Activated naive CD8-positive, alpha-beta T cell treated with anti-CD3 and anti-CD28 coated beads for 36 hours (primary cell): ENCODE measurements at regions not wholly inside any gene's neighbourhood (a gene's known extent, or its start where the extent isn't known, plus 50 kb on each side); places are given as distances from the start of the nearest gene placed in this dataset.
A peak's percentile ranks its signal among the peaks of the same experiment; 100 is the strongest.
"Not testable (repeated sequence)": the region's sequence is repeated elsewhere in the genome, so short reads cannot be mapped to it uniquely, and the experiment has no call there.

Experiments used
- DNase-seq: peaks from one replicate; pipeline ENCODE4 v3.0.0; 2021
- H3K27ac Mint-ChIP-seq: one replicate; pipeline ENCODE4 v1.8.0; 2022; ENCODE audit warnings: mild to moderate bottlenecking, moderate library complexity, mixed read lengths
- H3K27me3 Mint-ChIP-seq: one replicate; pipeline ENCODE4 v1.8.0; 2022; ENCODE audit warnings: mild to moderate bottlenecking, mixed read lengths
- H3K36me3 Mint-ChIP-seq: one replicate; pipeline ENCODE4 v1.8.0; 2021; ENCODE audit warnings: mild to moderate bottlenecking, mixed read lengths
- H3K4me1 Mint-ChIP-seq: one replicate; pipeline ENCODE4 v1.8.0; 2021; ENCODE audit warnings: mixed read lengths
- H3K4me3 Mint-ChIP-seq: one replicate; pipeline ENCODE4 v1.8.0; 2022; ENCODE audit warnings: mild to moderate bottlenecking, moderate library complexity, mixed read lengths
- H3K9me3 Mint-ChIP-seq: one replicate; pipeline ENCODE4 v1.8.0; 2022; ENCODE audit warnings: mixed read lengths

GRCh38 chr17:77528516-77529327, 388.0 kb downstream of the SEC14L1 start:
- Mint-ChIP-seq H3K27me3 (peaks cover 26% of the 10 kb centered on the region), H3K36me3 (no peaks in the 10 kb centered on the region), H3K9me3 (no peaks in the 10 kb centered on the region)

GRCh38 chr17:77529328-77529650, 388.5 kb downstream of the SEC14L1 start:
- peak overlapping the region; percentile 68 for H3K4me3 Mint-ChIP-seq
- H3K27ac Mint-ChIP-seq = no peak overlapping the region
- H3K36me3 Mint-ChIP-seq = peaks cover 2% of the 10 kb centered on the region
- DNase-seq = no peak
- H3K27me3 Mint-ChIP-seq = peaks cover 26% of the 10 kb centered on the region
- H3K4me1 Mint-ChIP-seq = peaks cover 1% of the 10 kb centered on the region
- H3K9me3 Mint-ChIP-seq = peaks cover 3% of the 10 kb centered on the region

More at GRCh38 chr17:77528516-77529327, 388.0 kb downstream of the SEC14L1 start:
- Mint-ChIP-seq H3K27ac (no peak overlapping the region), H3K4me1 (peaks cover 1% of the 10 kb centered on the region), H3K4me3 (peak overlapping the region; percentile 68)
- peak; percentile 58 for DNase-seq

GRCh38 chr17:77530591-77530990, 389.8 kb downstream of the SEC14L1 start:
- no peak overlapping the region for H3K4me3 Mint-ChIP-seq
- no peak for DNase-seq
- peaks cover 10% of the 10 kb centered on the region for H3K9me3 Mint-ChIP-seq
- H3K36me3 Mint-ChIP-seq = peaks cover 7% of the 10 kb centered on the region
- H3K27me3 Mint-ChIP-seq = peaks cover 26% of the 10 kb centered on the region
- H3K4me1 Mint-ChIP-seq = peaks cover 4% of the 10 kb centered on the region
- no peak overlapping the region for H3K27ac Mint-ChIP-seq

GRCh38 chr17:77531002-77531401, 390.2 kb downstream of the SEC14L1 start:
- Mint-ChIP-seq H3K27ac (no peak overlapping the region), H3K4me3 (no peak overlapping the region), H3K27me3 (peaks cover 26% of the 10 kb centered on the region), H3K9me3 (peaks cover 10% of the 10 kb centered on the region), H3K4me1 (peaks cover 8% of the 10 kb centered on the region), H3K36me3 (peaks cover 7% of the 10 kb centered on the region)
- no peak for DNase-seq

GRCh38 chr17:77531641-77532040, 390.9 kb downstream of the SEC14L1 start:
- DNase-seq = no peak
- peaks cover 26% of the 10 kb centered on the region for H3K27me3 Mint-ChIP-seq
- H3K9me3 Mint-ChIP-seq = peaks cover 10% of the 10 kb centered on the region
- no peak overlapping the region for H3K4me3 Mint-ChIP-seq
- H3K36me3 Mint-ChIP-seq = peaks cover 7% of the 10 kb centered on the region
- H3K4me1 Mint-ChIP-seq = peaks cover 10% of the 10 kb centered on the region
- no peak overlapping the region for H3K27ac Mint-ChIP-seq

- peaks cover 13% of the 10 kb centered on the region for H3K27me3 Mint-ChIP-seq
- H3K4me1 Mint-ChIP-seq, DNase-seq, H3K27ac Mint-ChIP-seq, H3K36me3 Mint-ChIP-seq, H3K4me3 Mint-ChIP-seq: not testable (repeated sequence)
- peaks cover 10% of the 10 kb centered on the region for H3K9me3 Mint-ChIP-seq
Measured at GRCh38 chr17:77533697-77534096, 392.9 kb downstream of the SEC14L1 start.

- Mint-ChIP-seq H3K4me3 (no peak overlapping the region), H3K4me1 (peaks cover 9% of the 10 kb centered on the region), H3K27me3 (peaks cover 11% of the 10 kb centered on the region), H3K36me3 (peaks cover 7% of the 10 kb centered on the region), H3K27ac (no peak overlapping the region), H3K9me3 (peaks cover 10% of the 10 kb centered on the region)
- no peak for DNase-seq
Measured at GRCh38 chr17:77534137-77534536, 393.4 kb downstream of the SEC14L1 start.

GRCh38 chr17:77535435-77535834, 394.7 kb downstream of the SEC14L1 start:
- DNase-seq = no peak
- H3K27ac Mint-ChIP-seq = no peak overlapping the region
- H3K4me1 Mint-ChIP-seq = peaks cover 9% of the 10 kb centered on the region
- H3K9me3 Mint-ChIP-seq = peaks cover 10% of the 10 kb centered on the region
- peaks cover 7% of the 10 kb centered on the region for H3K36me3 Mint-ChIP-seq
- peaks cover 4% of the 10 kb centered on the region for H3K27me3 Mint-ChIP-seq
- H3K4me3 Mint-ChIP-seq = no peak overlapping the region

GRCh38 chr17:77535892-77536291, 395.1 kb downstream of the SEC14L1 start:
- Mint-ChIP-seq H3K4me3 (no peak overlapping the region), H3K9me3 (peaks cover 10% of the 10 kb centered on the region), H3K27me3 (peaks cover 4% of the 10 kb centered on the region), H3K36me3 (peaks cover 7% of the 10 kb centered on the region), H3K4me1 (peaks cover 9% of the 10 kb centered on the region), H3K27ac (no peak overlapping the region)
- DNase-seq = no peak

GRCh38 chr17:77537566-77537965, 396.8 kb downstream of the SEC14L1 start:
- Mint-ChIP-seq H3K4me3 (no peak overlapping the region), H3K27ac (no peak overlapping the region), H3K27me3 (peaks cover 7% of the 10 kb centered on the region), H3K9me3 (peaks cover 10% of the 10 kb centered on the region), H3K4me1 (peaks cover 9% of the 10 kb centered on the region), H3K36me3 (peaks cover 7% of the 10 kb centered on the region)
- no peak for DNase-seq

GRCh38 chr17:77540531-77540930, 399.8 kb downstream of the SEC14L1 start:
- Mint-ChIP-seq H3K9me3 (no peaks in the 10 kb centered on the region), H3K36me3 (no peaks in the 10 kb centered on the region), H3K4me3 (no peak overlapping the region), H3K27ac (no peak overlapping the region), H3K4me1 (peaks cover 7% of the 10 kb centered on the region), H3K27me3 (peaks cover 4% of the 10 kb centered on the region)
- DNase-seq = no peak

GRCh38 chr17:77540975-77541374, 400.2 kb downstream of the SEC14L1 start:
- H3K4me1 Mint-ChIP-seq = peaks cover 4% of the 10 kb centered on the region
- H3K36me3 Mint-ChIP-seq = no peaks in the 10 kb centered on the region
- no peak overlapping the region for H3K27ac Mint-ChIP-seq
- H3K9me3 Mint-ChIP-seq = no peaks in the 10 kb centered on the region
- H3K27me3 Mint-ChIP-seq = peaks cover 4% of the 10 kb centered on the region
- no peak for DNase-seq
- no peak overlapping the region for H3K4me3 Mint-ChIP-seq

- Mint-ChIP-seq H3K4me1 (peaks cover 2% of the 10 kb centered on the region), H3K4me3 (no peak overlapping the region), H3K27ac (no peak overlapping the region), H3K36me3 (no peaks in the 10 kb centered on the region), H3K9me3 (no peaks in the 10 kb centered on the region), H3K27me3 (peaks cover 4% of the 10 kb centered on the region)
- no peak for DNase-seq
Measured at GRCh38 chr17:77542011-77542410, 401.2 kb downstream of the SEC14L1 start.

GRCh38 chr17:77542551-77543490, 402.1 kb downstream of the SEC14L1 start:
- no peaks in the 10 kb centered on the region for H3K9me3 Mint-ChIP-seq

GRCh38 chr17:77543801-77544200, 403.0 kb downstream of the SEC14L1 start:
- DNase-seq = no peak
- H3K27ac Mint-ChIP-seq = no peak overlapping the region
- no peak overlapping the region for H3K4me3 Mint-ChIP-seq
- no peaks in the 10 kb centered on the region for H3K36me3 Mint-ChIP-seq
- H3K4me1 Mint-ChIP-seq = peaks cover 2% of the 10 kb centered on the region
- H3K9me3 Mint-ChIP-seq = no peaks in the 10 kb centered on the region
- H3K27me3 Mint-ChIP-seq = peaks cover 4% of the 10 kb centered on the region

More at GRCh38 chr17:77542551-77543490, 402.1 kb downstream of the SEC14L1 start:
- H3K4me1 Mint-ChIP-seq = peaks cover 2% of the 10 kb centered on the region
- H3K36me3 Mint-ChIP-seq = no peaks in the 10 kb centered on the region
- H3K27ac Mint-ChIP-seq = no peak overlapping the region
- no peak overlapping the region for H3K4me3 Mint-ChIP-seq
- DNase-seq = peak; percentile 49
- peaks cover 4% of the 10 kb centered on the region for H3K27me3 Mint-ChIP-seq
